ENCODE measurements at regions not wholly inside any gene's neighbourhood (a gene's known extent, or its start where the extent isn't known, plus 50 kb on each side); places are given as distances from the start of the nearest gene placed in this dataset.
"Not testable (repeated sequence)": the region's sequence is repeated elsewhere in the genome, so short reads cannot be mapped to it uniquely, and the experiment has no call there.

- TF ChIP-seq CTCF (IDR thresholded peaks at IDR 0.05; ENCODE audit: low read depth, low read length, missing control alignments): no peak
- H3K4me3 ChIP-seq (replicated peaks; ENCODE audit: low read depth, low read length): no peak overlapping the region
- DNase-seq (ENCODE audit: extremely low read depth, low read depth): no peak
Observed at GRCh38 chr6:126204598-126204997, 135.3 kb upstream of the CENPW start.

GRCh38 chr6:126206504-126207246 is 133.2 kb upstream of the CENPW start:
- no peak for TF ChIP-seq CTCF (IDR thresholded peaks at IDR 0.05; ENCODE audit: low read depth, low read length, missing control alignments)
- no peak for DNase-seq (ENCODE audit: extremely low read depth, low read depth)
- H3K4me3 ChIP-seq (replicated peaks; ENCODE audit: low read depth, low read length): no peak overlapping the region

GRCh38 chr6:126210398-126211075 is 129.4 kb upstream of the CENPW start:
- no peak for DNase-seq (ENCODE audit: extremely low read depth, low read depth)
- no peak for TF ChIP-seq CTCF (IDR thresholded peaks at IDR 0.05; ENCODE audit: low read depth, low read length, missing control alignments)
- H3K4me3 ChIP-seq (replicated peaks; ENCODE audit: low read depth, low read length): no peak overlapping the region

DNA sequence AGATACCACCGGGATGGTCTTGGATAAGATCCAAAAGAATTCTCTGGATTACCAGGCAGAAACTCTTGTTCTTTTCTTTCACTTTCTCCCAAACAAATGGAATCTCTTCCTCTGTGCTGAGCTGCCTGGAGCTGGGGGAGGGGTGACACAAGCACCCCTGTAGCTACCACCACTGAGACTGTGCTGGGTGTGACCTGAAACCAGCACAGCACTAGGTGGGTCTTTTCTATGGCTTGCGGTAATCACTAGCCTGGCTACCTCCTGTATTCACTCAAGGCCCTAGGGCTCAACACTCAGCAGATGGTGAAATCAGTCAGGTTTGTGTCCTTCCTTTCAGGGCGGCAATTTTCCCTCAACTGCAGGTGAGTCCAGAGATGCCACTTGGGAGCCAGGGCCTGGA is 122.4 kb upstream of the CENPW start:
- TF ChIP-seq CTCF (IDR thresholded peaks at IDR 0.05; ENCODE audit: low read depth, low read length, missing control alignments): no peak
- DNase-seq (ENCODE audit: extremely low read depth, low read depth): no peak
- no peak overlapping the region for H3K4me3 ChIP-seq (replicated peaks; ENCODE audit: low read depth, low read length)

GRCh38 chr6:126220901-126221300 is 119.0 kb upstream of the CENPW start:
- not testable (repeated sequence) for H3K4me3 ChIP-seq (replicated peaks; ENCODE audit: low read depth, low read length); DNase-seq (ENCODE audit: extremely low read depth, low read depth)

GRCh38 chr6:126227833-126228702 is 111.8 kb upstream of the CENPW start:
- no peak for DNase-seq (ENCODE audit: extremely low read depth, low read depth)
- no peak overlapping the region for H3K4me3 ChIP-seq (replicated peaks; ENCODE audit: low read depth, low read length)

More at GRCh38 chr6:126227833-126228702, 111.8 kb upstream of the CENPW start:
- TF ChIP-seq CTCF (IDR thresholded peaks at IDR 0.05; ENCODE audit: low read depth, low read length, missing control alignments): no peak

Data from HFF-Myc (cell line).